ENCODE measurements at regions not wholly inside any gene's neighbourhood (a gene's known extent, or its start where the extent isn't known, plus 50 kb on each side); places are given as distances from the start of the nearest gene placed in this dataset.
"Not testable (repeated sequence)": the region's sequence is repeated elsewhere in the genome, so short reads cannot be mapped to it uniquely, and the experiment has no call there.

GRCh38 chrX:46324166-46324565, 221.1 kb downstream of the ZNF674 start:
- no peak for TF ChIP-seq CTCF (IDR thresholded peaks at IDR 0.05)
- Histone ChIP-seq H3K4me1 (no peaks in the 10 kb centered on the region), H3K4me3 (no peak overlapping the region), H3K27ac (no peak overlapping the region), H3K9me3 (no peaks in the 10 kb centered on the region), H3K36me3 (no peaks in the 10 kb centered on the region), H3K27me3 (no peaks in the 10 kb centered on the region)
- DNase-seq (ENCODE audit: low spot score), result no peak

DNA sequence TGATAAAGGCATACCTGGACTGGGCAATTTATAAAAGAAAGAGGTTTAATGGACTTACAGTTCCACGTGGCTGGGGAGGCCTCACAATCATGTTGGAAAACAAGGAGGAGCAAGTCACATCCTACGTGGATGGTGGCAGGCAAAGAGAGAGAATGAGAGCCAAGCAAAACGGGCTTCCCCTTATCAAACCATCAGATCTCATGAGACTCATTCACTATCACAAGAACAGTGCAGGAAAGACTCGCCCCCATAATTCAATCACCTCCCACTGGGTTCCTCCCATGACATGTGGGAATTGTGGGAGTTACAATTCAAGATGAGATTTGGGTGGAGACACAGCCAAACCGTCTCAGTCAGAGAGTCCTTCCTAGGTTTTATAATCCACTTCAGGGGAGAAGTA, 222.3 kb downstream of the ZNF674 start:
- not testable (repeated sequence) for DNase-seq (ENCODE audit: low spot score); H3K4me1 ChIP-seq

GRCh38 chrX:46321676-46322075, 223.5 kb downstream of the ZNF674 start:
- Histone ChIP-seq H3K4me1 (no peaks in the 10 kb centered on the region), H3K4me3 (no peak overlapping the region), H3K36me3 (no peaks in the 10 kb centered on the region), H3K27ac (no peak overlapping the region), H3K9me3 (no peaks in the 10 kb centered on the region), H3K27me3 (no peaks in the 10 kb centered on the region)
- TF ChIP-seq CTCF (IDR thresholded peaks at IDR 0.05), result no peak
- no peak for DNase-seq (ENCODE audit: low spot score)

More for the DNA sequence above, 222.3 kb downstream of the ZNF674 start:
- not testable (repeated sequence) for H3K4me3 ChIP-seq, H3K36me3 ChIP-seq, H3K27me3 ChIP-seq, H3K27ac ChIP-seq, H3K9me3 ChIP-seq

DNA sequence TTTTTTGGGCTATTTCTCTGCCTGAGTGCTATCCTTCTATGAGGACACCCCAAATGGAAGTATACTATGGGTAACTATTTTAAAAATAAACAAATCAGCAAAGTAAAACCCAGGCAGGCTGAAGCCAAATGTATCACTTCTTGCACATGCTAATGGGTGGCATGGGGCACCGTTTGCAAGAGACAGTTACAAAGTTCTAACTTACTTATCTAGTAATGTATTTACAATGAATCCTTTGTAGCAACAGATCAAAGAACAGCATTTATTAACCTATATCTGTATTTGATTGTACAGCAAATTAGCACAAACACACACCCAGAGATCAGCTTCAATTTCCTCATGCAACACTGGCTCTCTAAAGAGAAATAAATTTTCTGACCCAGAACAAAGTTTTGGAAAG, 225.5 kb downstream of the ZNF674 start:
- no peaks in the 10 kb centered on the region for H3K4me1 ChIP-seq
- no peak overlapping the region for H3K27ac ChIP-seq
- H3K36me3 ChIP-seq, result no peaks in the 10 kb centered on the region
- H3K27me3 ChIP-seq, result no peaks in the 10 kb centered on the region
- no peaks in the 10 kb centered on the region for H3K9me3 ChIP-seq
- DNase-seq (ENCODE audit: low spot score), result no peak
- no peak overlapping the region for H3K4me3 ChIP-seq
- no peak for TF ChIP-seq CTCF (IDR thresholded peaks at IDR 0.05)

DNA sequence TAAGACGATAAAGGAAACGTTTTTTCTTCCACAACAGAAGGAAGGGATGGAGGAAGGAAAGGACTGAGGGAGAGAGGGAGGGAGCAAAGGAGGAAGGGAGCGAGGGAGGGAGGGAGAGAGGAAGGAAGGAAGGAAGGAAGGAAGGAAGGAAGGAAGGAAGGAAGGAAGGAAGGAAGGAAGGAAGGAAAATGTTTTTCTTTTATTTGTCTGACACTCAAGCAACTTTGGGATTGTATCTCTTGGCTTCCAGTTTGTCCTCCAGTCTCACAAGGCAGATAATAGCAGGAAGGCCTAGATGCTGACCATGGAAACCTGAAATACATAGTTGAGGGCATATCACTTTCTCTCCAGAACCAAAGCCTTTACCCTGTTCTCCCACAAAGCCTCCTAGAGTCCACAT, 226.7 kb downstream of the ZNF674 start:
- H3K27me3 ChIP-seq, result no peaks in the 10 kb centered on the region
- H3K36me3 ChIP-seq, result no peaks in the 10 kb centered on the region
- no peak overlapping the region for H3K27ac ChIP-seq
- DNase-seq (ENCODE audit: low spot score), result no peak
- H3K4me1 ChIP-seq, result no peaks in the 10 kb centered on the region
- no peaks in the 10 kb centered on the region for H3K9me3 ChIP-seq
- H3K4me3 ChIP-seq, result no peak overlapping the region
- TF ChIP-seq CTCF (IDR thresholded peaks at IDR 0.05), result no peak

GRCh38 chrX:46317163-46317562, 228.1 kb downstream of the ZNF674 start:
- no peak overlapping the region for H3K27ac ChIP-seq
- no peak for DNase-seq (ENCODE audit: low spot score)
- no peaks in the 10 kb centered on the region for H3K4me1 ChIP-seq
- H3K27me3 ChIP-seq, result no peaks in the 10 kb centered on the region
- no peak overlapping the region for H3K4me3 ChIP-seq
- H3K9me3 ChIP-seq, result no peaks in the 10 kb centered on the region
- TF ChIP-seq CTCF (IDR thresholded peaks at IDR 0.05), result no peak
- H3K36me3 ChIP-seq, result no peaks in the 10 kb centered on the region

Measured in right atrium auricular region (tissue), 2 donors.